DND-41 (cell line): ENCODE measurements at regions not wholly inside any gene's neighbourhood (a gene's known extent, or its start where the extent isn't known, plus 50 kb on each side); places are given as distances from the start of the nearest gene placed in this dataset.

ENCODE experiments used
- ATAC-seq: fragments of 200-7000 bp; cut with Tn5 transposase; 3 replicates; pipeline ENCODE4 v1.9.1; 2021; ENCODE audit warnings: low read depth; ENCODE audit not compliant: insufficient read depth
- DNase-seq: peaks from one replicate; pipeline ENCODE4 v3.0.0-alpha.2; 2020
- H2AFZ ChIP-seq: 2 replicates; pipeline ENCODE4 v1.6.0; 2012; ENCODE audit warnings: low read depth, low read length
- H3K27ac ChIP-seq: 2 replicates; pipeline ENCODE4 v1.5.1; 2012; ENCODE audit warnings: low read length, inconsistent platforms
- H3K27me3 ChIP-seq: fragments of 200-600 bp; sonication (generic); 2 replicates; pipeline ENCODE4 v1.6.0; 2012; ENCODE audit warnings: low read length, mild to moderate bottlenecking, inconsistent platforms; ENCODE audit not compliant: insufficient read depth, poor library complexity
- H3K36me3 ChIP-seq: 2 replicates; pipeline ENCODE4 v1.5.1; 2012; ENCODE audit warnings: low read length, inconsistent platforms; ENCODE audit not compliant: insufficient read depth
- H3K4me1 ChIP-seq: 2 replicates; pipeline ENCODE4 v1.5.1; 2012; ENCODE audit warnings: mild to moderate bottlenecking, low read length; ENCODE audit not compliant: insufficient read depth
- H3K4me2 ChIP-seq: 2 replicates; pipeline ENCODE4 v1.6.0; 2012; ENCODE audit warnings: mild to moderate bottlenecking, moderate library complexity, low read length, inconsistent platforms; ENCODE audit not compliant: insufficient read depth
- H3K4me3 ChIP-seq, 2 experiments: fragments of 200-600 bp in 1 of 2; shearing (Covaris generic) in 1 of 2; 2 replicates each; pipeline ENCODE4 v1.5.1; 2012 to 2016; ENCODE audit warnings: inconsistent platforms in 2 of 2, low read length in 2 of 2, mild to moderate bottlenecking in 2 of 2, low read depth in 1 of 2, moderate library complexity in 1 of 2
- H3K79me2 ChIP-seq: 2 replicates; pipeline ENCODE4 v1.6.0; 2012; ENCODE audit warnings: low read length, inconsistent platforms; ENCODE audit not compliant: insufficient read depth
- H3K9ac ChIP-seq: 2 replicates; pipeline ENCODE4 v1.6.0; 2012; ENCODE audit warnings: low read depth, mild to moderate bottlenecking, inconsistent platforms, low read length, moderate library complexity
- H3K9me3 ChIP-seq: 2 replicates; pipeline ENCODE4 v1.5.1; 2012; ENCODE audit warnings: low read length, moderate library complexity, mild to moderate bottlenecking, inconsistent platforms; ENCODE audit not compliant: insufficient read depth, severe bottlenecking
- H4K20me1 ChIP-seq: 2 replicates; pipeline ENCODE4 v1.6.0; 2012; ENCODE audit warnings: low read length; ENCODE audit not compliant: insufficient read depth
- CTCF ChIP-seq: IDR thresholded peaks from 2 replicates; pipeline ENCODE4 v1.5.1; 2012; ENCODE audit warnings: borderline replicate concordance, low read length, moderate library complexity, mild to moderate bottlenecking; ENCODE audit not compliant: poor library complexity, severe bottlenecking; ENCODE audit errors: extremely low read depth
- EZH2 ChIP-seq: IDR thresholded peaks from 3 replicates; pipeline ENCODE4 v1.6.1; 2012; ENCODE audit warnings: borderline replicate concordance, low read depth, mild to moderate bottlenecking, moderate library complexity, low read length, inconsistent platforms; ENCODE audit not compliant: severe bottlenecking

- no peak for ATAC-seq
- no peaks in the 10 kb centered on the region for H4K20me1 ChIP-seq
- no peaks in the 10 kb centered on the region for H3K9me3 ChIP-seq
- no peaks in the 10 kb centered on the region for H3K27me3 ChIP-seq
- TF ChIP-seq EZH2 (no peak), CTCF (no peak)
- no peak overlapping the region for H3K4me3 ChIP-seq
- H3K79me2 ChIP-seq = no peaks in the 10 kb centered on the region
- no peak for DNase-seq
- H3K4me2 ChIP-seq = no peak overlapping the region
- H2AFZ ChIP-seq = no peak overlapping the region
- no peaks in the 10 kb centered on the region for H3K4me1 ChIP-seq
- H3K36me3 ChIP-seq = no peaks in the 10 kb centered on the region
- no peak overlapping the region for H3K9ac ChIP-seq
- no peak overlapping the region for H3K27ac ChIP-seq
Measured at GRCh38 chr4:158020176-158020575, 152.6 kb downstream of the GASK1B start.

- no peaks in the 10 kb centered on the region for H3K9me3 ChIP-seq
Measured at GRCh38 chr4:158018831-158019230, 154.0 kb downstream of the GASK1B start.

GRCh38 chr4:158018221-158018830 is 154.5 kb downstream of the GASK1B start:
- H3K27me3 ChIP-seq = no peaks in the 10 kb centered on the region
- H3K9ac ChIP-seq = no peak overlapping the region
- H4K20me1 ChIP-seq = no peaks in the 10 kb centered on the region
- no peaks in the 10 kb centered on the region for H3K9me3 ChIP-seq
- DNase-seq (no peak), ATAC-seq (no peak)
- H3K27ac ChIP-seq = no peak overlapping the region
- TF ChIP-seq CTCF (no peak), EZH2 (no peak)
- H3K4me2 ChIP-seq = no peak overlapping the region
- H2AFZ ChIP-seq = no peak overlapping the region
- H3K4me3 ChIP-seq = no peak overlapping the region
- no peaks in the 10 kb centered on the region for H3K36me3 ChIP-seq
- H3K79me2 ChIP-seq = no peaks in the 10 kb centered on the region
- no peaks in the 10 kb centered on the region for H3K4me1 ChIP-seq

More at GRCh38 chr4:158018831-158019230, 154.0 kb downstream of the GASK1B start:
- Histone ChIP-seq H3K36me3 (no peaks in the 10 kb centered on the region), H3K4me3 (no peak overlapping the region), H3K9ac (no peak overlapping the region), H3K4me1 (no peaks in the 10 kb centered on the region), H3K79me2 (no peaks in the 10 kb centered on the region), H2AFZ (no peak overlapping the region), H3K4me2 (no peak overlapping the region), H3K27me3 (no peaks in the 10 kb centered on the region), H3K27ac (no peak overlapping the region), H4K20me1 (no peaks in the 10 kb centered on the region)
- no peak for TF ChIP-seq CTCF
- DNase-seq = no peak
- no peak for ATAC-seq

DNA sequence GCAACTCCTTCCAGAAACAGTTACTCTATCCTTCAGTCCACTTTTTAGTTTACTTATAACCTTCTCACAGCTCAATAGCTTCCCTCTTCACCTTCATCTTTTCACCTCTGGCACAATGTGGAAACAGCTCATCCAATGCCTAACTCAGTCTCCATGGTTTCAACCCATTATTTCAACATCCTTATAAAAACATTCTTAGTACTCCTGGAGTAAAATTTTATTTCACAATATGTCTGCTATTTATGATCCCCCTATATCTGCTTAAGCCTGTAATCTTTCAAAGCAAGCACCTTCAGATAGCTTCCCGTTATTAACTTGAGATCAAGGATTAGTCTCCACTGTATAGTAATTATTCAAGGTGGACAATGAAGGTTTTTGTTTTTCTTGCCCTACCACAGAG is 156.3 kb downstream of the GASK1B start:
- H3K9me3 ChIP-seq = no peaks in the 10 kb centered on the region
- no peak overlapping the region for H3K4me2 ChIP-seq

More for the DNA sequence above, 156.3 kb downstream of the GASK1B start:
- Histone ChIP-seq H3K27me3 (no peaks in the 10 kb centered on the region), H2AFZ (no peak overlapping the region), H4K20me1 (no peaks in the 10 kb centered on the region), H3K27ac (no peak overlapping the region), H3K4me1 (no peaks in the 10 kb centered on the region), H3K79me2 (no peaks in the 10 kb centered on the region), H3K9ac (no peak overlapping the region), H3K36me3 (no peaks in the 10 kb centered on the region), H3K4me3 (no peak overlapping the region)
- ATAC-seq (no peak), DNase-seq (no peak)
- TF ChIP-seq CTCF = no peak
- TF ChIP-seq EZH2 = no peak
